ENCODE measurements at regions not wholly inside any gene's neighbourhood (a gene's known extent, or its start where the extent isn't known, plus 50 kb on each side); places are given as distances from the start of the nearest gene placed in this dataset.

DNA sequence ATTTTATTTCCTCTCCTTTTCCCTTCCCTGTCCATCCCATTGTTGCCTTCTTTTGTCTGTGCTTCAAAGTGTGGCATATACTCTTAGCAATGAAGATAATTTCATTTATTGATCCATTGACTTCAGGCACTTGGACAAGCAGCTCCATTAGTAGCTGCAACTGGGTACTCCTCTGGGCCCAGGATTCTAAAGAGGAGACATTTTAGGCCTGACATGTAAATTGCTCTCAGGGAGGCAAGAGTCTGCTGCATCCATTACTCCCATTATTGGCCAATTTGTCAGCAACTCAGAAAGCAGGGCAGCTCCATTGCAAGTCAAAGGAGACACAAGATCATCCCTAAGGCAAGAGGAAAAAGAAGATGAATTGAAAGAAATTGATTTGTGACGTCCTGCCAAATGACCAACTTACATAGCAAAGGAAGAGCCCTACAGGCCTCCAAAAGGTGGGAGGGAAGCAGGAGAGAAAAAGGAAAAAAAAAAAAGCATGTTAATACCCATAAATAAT lies 1094.1 kb upstream of the FLRT2 start:
- no peak for ATAC-seq
- Histone ChIP-seq H3K27ac (no peak overlapping the region), H3K4me1 (no peaks in the 10 kb centered on the region), H3K27me3 (no peaks in the 10 kb centered on the region), H3K36me3 (no peaks in the 10 kb centered on the region), H3K9me3 (no peaks in the 10 kb centered on the region), H3K4me3 (no peak overlapping the region)
- TF ChIP-seq, protein P1, sequence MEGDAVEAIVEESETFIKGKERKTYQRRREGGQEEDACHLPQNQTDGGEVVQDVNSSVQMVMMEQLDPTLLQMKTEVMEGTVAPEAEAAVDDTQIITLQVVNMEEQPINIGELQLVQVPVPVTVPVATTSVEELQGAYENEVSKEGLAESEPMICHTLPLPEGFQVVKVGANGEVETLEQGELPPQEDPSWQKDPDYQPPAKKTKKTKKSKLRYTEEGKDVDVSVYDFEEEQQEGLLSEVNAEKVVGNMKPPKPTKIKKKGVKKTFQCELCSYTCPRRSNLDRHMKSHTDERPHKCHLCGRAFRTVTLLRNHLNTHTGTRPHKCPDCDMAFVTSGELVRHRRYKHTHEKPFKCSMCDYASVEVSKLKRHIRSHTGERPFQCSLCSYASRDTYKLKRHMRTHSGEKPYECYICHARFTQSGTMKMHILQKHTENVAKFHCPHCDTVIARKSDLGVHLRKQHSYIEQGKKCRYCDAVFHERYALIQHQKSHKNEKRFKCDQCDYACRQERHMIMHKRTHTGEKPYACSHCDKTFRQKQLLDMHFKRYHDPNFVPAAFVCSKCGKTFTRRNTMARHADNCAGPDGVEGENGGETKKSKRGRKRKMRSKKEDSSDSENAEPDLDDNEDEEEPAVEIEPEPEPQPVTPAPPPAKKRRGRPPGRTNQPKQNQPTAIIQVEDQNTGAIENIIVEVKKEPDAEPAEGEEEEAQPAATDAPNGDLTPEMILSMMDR (IDR thresholded peaks at IDR 0.05): no peak
- TF ChIP-seq POLR2A (IDR thresholded peaks at IDR 0.05): no peak
- WGBS, 4 donors: 93 to 100% (median 96%) methylated on average over 1 of the region's 1 CpG
- no peak for DNase-seq
- intact Hi-C loops (cut with DNase I): no loop called here

DNA sequence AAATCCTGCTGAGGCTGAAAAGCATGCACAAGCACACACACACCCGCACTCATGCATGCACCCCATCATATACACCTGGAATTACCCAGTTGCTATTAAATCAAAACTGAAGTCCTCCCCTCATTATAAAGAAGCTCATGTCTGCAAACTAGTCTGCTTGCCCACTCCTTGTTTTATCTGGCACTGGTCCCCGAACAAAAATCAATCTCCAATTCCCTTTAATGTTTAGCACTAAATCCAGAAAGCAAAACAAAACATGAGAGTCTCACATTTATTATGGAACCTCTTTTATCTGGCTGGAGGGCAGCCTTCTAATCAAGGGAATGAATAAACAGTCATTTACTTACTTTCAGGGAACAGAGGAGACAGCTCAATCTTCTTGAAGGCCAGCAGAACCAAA lies 1093.4 kb upstream of the FLRT2 start:
- no peaks in the 10 kb centered on the region for H3K27me3 ChIP-seq
- no peaks in the 10 kb centered on the region for H3K4me1 ChIP-seq
- H3K27ac ChIP-seq: no peak overlapping the region
- TF ChIP-seq, protein P1 (IDR thresholded peaks at IDR 0.05): no peak
- TF ChIP-seq POLR2A (IDR thresholded peaks at IDR 0.05): no peak
- no peaks in the 10 kb centered on the region for H3K36me3 ChIP-seq
- intact Hi-C loops (cut with DNase I): no loop called here
- 79 to 94% (median 83%) methylated on average over 2 of the region's 2 CpGs for WGBS, 4 donors
- no peaks in the 10 kb centered on the region for H3K9me3 ChIP-seq
- ATAC-seq (no peak), DNase-seq (no peak)
- no peak overlapping the region for H3K4me3 ChIP-seq

DNA sequence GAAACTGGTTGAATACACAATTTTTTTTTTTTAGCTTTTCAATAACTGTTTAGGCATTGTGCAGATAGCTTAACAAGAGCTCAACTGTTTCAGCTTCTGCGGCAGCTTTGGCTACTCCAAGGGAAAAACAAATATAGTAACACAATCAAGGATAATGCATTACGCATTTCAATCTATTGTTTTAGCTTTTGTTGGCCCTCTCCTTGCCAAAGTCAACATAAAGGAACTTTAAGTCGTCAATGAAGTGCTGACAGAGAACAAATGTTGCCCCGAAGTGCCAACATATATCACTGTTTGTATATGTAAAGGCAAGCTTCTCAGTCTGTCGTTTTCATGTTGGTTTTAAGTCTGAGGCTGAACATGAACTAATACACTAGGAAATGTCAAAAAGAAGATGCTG lies 1087.4 kb upstream of the FLRT2 start:
- WGBS, 4 donors: 14 to 17% (median 15%) methylated on average over 5 of the region's 5 CpGs
- DNase-seq: no peak
- no peak for TF ChIP-seq POLR2A (IDR thresholded peaks at IDR 0.05)
- TF ChIP-seq, protein P1 (IDR thresholded peaks at IDR 0.05): no peak
- no peak overlapping the region for H3K27ac ChIP-seq
- H3K4me1 ChIP-seq: no peaks in the 10 kb centered on the region
- H3K27me3 ChIP-seq: no peaks in the 10 kb centered on the region
- H3K4me3 ChIP-seq: no peak overlapping the region
- no peaks in the 10 kb centered on the region for H3K36me3 ChIP-seq
- intact Hi-C loops (cut with DNase I): no loop called here
- ATAC-seq: no peak
- H3K9me3 ChIP-seq: no peaks in the 10 kb centered on the region

DNA sequence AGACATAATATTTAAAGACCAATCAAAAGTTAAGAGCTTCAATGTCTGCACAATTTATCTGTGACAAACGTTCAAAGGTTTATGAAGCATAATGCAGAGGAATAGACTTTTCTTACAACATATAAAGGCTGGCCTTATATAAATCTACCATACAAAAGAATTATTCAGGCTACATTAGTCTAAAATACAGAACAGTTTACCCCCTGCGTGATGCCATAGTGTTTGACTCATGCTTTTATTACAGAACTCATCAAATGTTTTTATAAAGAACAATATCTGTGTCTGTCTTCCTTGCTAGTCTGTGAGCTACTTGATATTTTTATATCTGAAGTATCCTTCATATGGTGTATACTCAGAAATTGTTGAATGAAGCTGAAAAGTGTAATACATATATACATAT lies 1084.5 kb upstream of the FLRT2 start:
- 87 to 93% (median 89%) methylated on average over 2 of the region's 2 CpGs for WGBS, 4 donors
- H3K27ac ChIP-seq: no peak overlapping the region
- H3K9me3 ChIP-seq: no peaks in the 10 kb centered on the region
- ATAC-seq (no peak), DNase-seq (no peak)
- no peaks in the 10 kb centered on the region for H3K27me3 ChIP-seq
- no peak overlapping the region for H3K4me3 ChIP-seq
- TF ChIP-seq, protein P1 (IDR thresholded peaks at IDR 0.05): no peak
- TF ChIP-seq POLR2A (IDR thresholded peaks at IDR 0.05): no peak
- intact Hi-C loops (cut with DNase I): no loop called here
- H3K4me1 ChIP-seq: no peaks in the 10 kb centered on the region
- no peaks in the 10 kb centered on the region for H3K36me3 ChIP-seq
